ENCODE measurements at regions not wholly inside any gene's neighbourhood (a gene's known extent, or its start where the extent isn't known, plus 50 kb on each side); places are given as distances from the start of the nearest gene placed in this dataset.

DNA sequence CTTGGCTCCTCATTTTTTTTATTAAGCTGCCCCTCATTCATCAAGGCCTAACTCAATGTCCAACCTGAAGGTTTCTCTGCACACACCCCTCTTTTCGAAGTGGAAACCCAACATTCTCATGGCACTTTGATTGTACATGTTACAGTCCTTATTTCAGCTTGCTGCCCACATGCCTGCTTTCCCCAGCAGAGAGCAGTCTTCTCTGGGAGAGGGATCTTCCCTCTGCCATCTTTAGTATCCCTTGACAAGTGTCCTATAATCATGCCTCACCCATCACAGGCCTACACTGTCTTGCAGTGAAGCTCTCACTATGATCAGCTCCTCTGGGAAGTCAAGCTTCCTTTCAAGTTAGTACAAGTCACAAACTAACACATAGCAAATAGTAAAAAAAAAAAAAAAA lies 175.1 kb downstream of the ACER2 start:
- Histone ChIP-seq H3K36me3 (ENCODE audit: insufficient read depth) (no peaks in the 10 kb centered on the region), H3K79me2 (ENCODE audit: insufficient read depth, low read depth) (no peaks in the 10 kb centered on the region), H2AFZ (ENCODE audit: low read depth) (no peak overlapping the region), H3K27ac (no peak overlapping the region), H3K4me3 (IDR thresholded peaks at IDR 0.05; ENCODE audit: insufficient read depth, low read depth, low read length) (no peak overlapping the region), H4K20me1 (ENCODE audit: insufficient read depth) (no peaks in the 10 kb centered on the region), H3K27me3 (ENCODE audit: insufficient read depth, low read depth) (no peaks in the 10 kb centered on the region), H3K4me2 (no peak overlapping the region), H3K4me1 (ENCODE audit: low read depth, poor library complexity, severe bottlenecking) (no peaks in the 10 kb centered on the region), H3K9ac (no peak overlapping the region)
- no peak for TF ChIP-seq CTCF (conservative IDR thresholded peaks at IDR 0.05; ENCODE audit: low read depth, low read length)

- Histone ChIP-seq H3K4me3 (IDR thresholded peaks at IDR 0.05; ENCODE audit: insufficient read depth, low read depth, low read length) (no peak overlapping the region), H3K9ac (no peak overlapping the region), H3K79me2 (ENCODE audit: insufficient read depth, low read depth) (no peaks in the 10 kb centered on the region), H3K27ac (no peak overlapping the region), H3K27me3 (ENCODE audit: insufficient read depth, low read depth) (no peaks in the 10 kb centered on the region), H3K36me3 (ENCODE audit: insufficient read depth) (no peaks in the 10 kb centered on the region), H3K4me2 (no peak overlapping the region), H4K20me1 (ENCODE audit: insufficient read depth) (no peaks in the 10 kb centered on the region), H2AFZ (ENCODE audit: low read depth) (no peak overlapping the region), H3K4me1 (ENCODE audit: low read depth, poor library complexity, severe bottlenecking) (no peaks in the 10 kb centered on the region)
- TF ChIP-seq CTCF (conservative IDR thresholded peaks at IDR 0.05; ENCODE audit: low read depth, low read length) = no peak
Measured at GRCh38 chr9:19577411-19577810, 168.6 kb downstream of the ACER2 start.

DNA sequence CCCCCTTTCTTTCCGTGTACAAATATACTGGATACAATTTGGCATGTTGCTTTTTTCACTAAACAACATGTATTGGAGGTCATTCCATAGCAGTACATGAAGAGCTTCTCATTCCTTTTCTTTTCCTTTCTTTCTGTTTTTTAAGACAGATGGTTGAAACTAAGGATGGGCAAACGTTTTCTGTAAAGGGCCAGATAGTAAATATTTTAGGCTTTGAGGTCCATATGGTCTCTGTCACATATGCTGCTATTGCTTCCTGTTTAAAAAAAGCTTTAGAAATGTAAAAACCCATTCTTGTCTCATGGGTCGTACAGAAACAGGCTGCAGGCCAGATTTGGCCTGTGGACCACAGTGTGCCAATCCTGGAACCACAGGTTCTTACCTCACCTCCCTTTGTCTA lies 160.1 kb downstream of the ACER2 start:
- no peak overlapping the region for H3K4me3 ChIP-seq (IDR thresholded peaks at IDR 0.05; ENCODE audit: insufficient read depth, low read depth, low read length)
- H3K79me2 ChIP-seq (ENCODE audit: insufficient read depth, low read depth) = no peaks in the 10 kb centered on the region
- no peak overlapping the region for H3K4me2 ChIP-seq
- no peaks in the 10 kb centered on the region for H3K27me3 ChIP-seq (ENCODE audit: insufficient read depth, low read depth)
- H3K27ac ChIP-seq = no peak overlapping the region
- no peaks in the 10 kb centered on the region for H3K4me1 ChIP-seq (ENCODE audit: low read depth, poor library complexity, severe bottlenecking)
- no peaks in the 10 kb centered on the region for H4K20me1 ChIP-seq (ENCODE audit: insufficient read depth)
- TF ChIP-seq CTCF (conservative IDR thresholded peaks at IDR 0.05; ENCODE audit: low read depth, low read length) = no peak
- no peaks in the 10 kb centered on the region for H3K36me3 ChIP-seq (ENCODE audit: insufficient read depth)
- no peak overlapping the region for H3K9ac ChIP-seq
- no peak overlapping the region for H2AFZ ChIP-seq (ENCODE audit: low read depth)

- Histone ChIP-seq H3K4me3 (IDR thresholded peaks at IDR 0.05; ENCODE audit: insufficient read depth, low read depth, low read length) (no peak overlapping the region), H4K20me1 (ENCODE audit: insufficient read depth) (no peaks in the 10 kb centered on the region), H3K9ac (no peak overlapping the region), H3K36me3 (ENCODE audit: insufficient read depth) (no peaks in the 10 kb centered on the region), H3K79me2 (ENCODE audit: insufficient read depth, low read depth) (no peaks in the 10 kb centered on the region), H2AFZ (ENCODE audit: low read depth) (no peak overlapping the region), H3K27ac (no peak overlapping the region), H3K4me2 (no peak overlapping the region), H3K27me3 (ENCODE audit: insufficient read depth, low read depth) (no peaks in the 10 kb centered on the region), H3K4me1 (ENCODE audit: low read depth, poor library complexity, severe bottlenecking) (no peaks in the 10 kb centered on the region)
- TF ChIP-seq CTCF (conservative IDR thresholded peaks at IDR 0.05; ENCODE audit: low read depth, low read length) = no peak
Measured at GRCh38 chr9:19564396-19565061, 155.7 kb downstream of the ACER2 start.
